ENCODE measurements at regions not wholly inside any gene's neighbourhood (a gene's known extent, or its start where the extent isn't known, plus 50 kb on each side); places are given as distances from the start of the nearest gene placed in this dataset.

DNA sequence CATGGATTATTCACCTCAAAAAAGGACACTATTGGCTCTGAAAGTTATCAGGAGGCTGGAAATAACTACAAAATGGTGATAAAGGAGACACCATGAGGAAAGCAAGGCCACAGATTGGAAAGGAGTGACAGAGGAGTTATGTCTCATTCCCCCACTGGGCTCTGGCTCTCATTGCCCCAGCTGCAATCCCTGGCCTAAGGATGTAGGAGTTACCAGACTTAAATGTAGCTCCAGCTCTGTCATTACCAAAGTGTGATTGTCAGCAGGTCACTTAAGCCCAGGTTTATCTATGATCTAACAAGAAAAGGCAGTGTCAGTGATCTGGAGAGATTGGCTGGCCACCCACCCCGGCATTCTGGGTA lies 1228.2 kb upstream of the DDX18 start:
- Histone ChIP-seq H3K27me3 (ENCODE audit: insufficient read depth, low read length, poor library complexity, severe bottlenecking) (no peaks in the 10 kb centered on the region), H3F3A (ENCODE audit: low read depth) (no peaks in the 10 kb centered on the region), H2AFZ (ENCODE audit: low read length) (no peak overlapping the region), H3K79me2 (ENCODE audit: insufficient read depth, low read length) (no peaks in the 10 kb centered on the region), H3K4me1 (ENCODE audit: insufficient read depth, low read length, poor library complexity, severe bottlenecking) (no peaks in the 10 kb centered on the region), H3K9me3 (ENCODE audit: insufficient read depth, low read depth, low read length) (no peaks in the 10 kb centered on the region), H3K4me2 (ENCODE audit: low read depth, low read length, poor library complexity, severe bottlenecking) (no peak overlapping the region), H3K4me3 (ENCODE audit: low read length, poor library complexity, severe bottlenecking) (no peak overlapping the region), H3K9ac (ENCODE audit: low read depth, low read length, poor library complexity, severe bottlenecking) (no peak overlapping the region), H4K20me1 (ENCODE audit: insufficient read depth, low read length, poor library complexity, severe bottlenecking) (no peaks in the 10 kb centered on the region), H3K36me3 (ENCODE audit: insufficient read depth, low read length) (no peaks in the 10 kb centered on the region), H3K9me2 (replicated peaks; ENCODE audit: low read depth, low read length) (no peaks in the 10 kb centered on the region)
- TF ChIP-seq, protein P1, sequence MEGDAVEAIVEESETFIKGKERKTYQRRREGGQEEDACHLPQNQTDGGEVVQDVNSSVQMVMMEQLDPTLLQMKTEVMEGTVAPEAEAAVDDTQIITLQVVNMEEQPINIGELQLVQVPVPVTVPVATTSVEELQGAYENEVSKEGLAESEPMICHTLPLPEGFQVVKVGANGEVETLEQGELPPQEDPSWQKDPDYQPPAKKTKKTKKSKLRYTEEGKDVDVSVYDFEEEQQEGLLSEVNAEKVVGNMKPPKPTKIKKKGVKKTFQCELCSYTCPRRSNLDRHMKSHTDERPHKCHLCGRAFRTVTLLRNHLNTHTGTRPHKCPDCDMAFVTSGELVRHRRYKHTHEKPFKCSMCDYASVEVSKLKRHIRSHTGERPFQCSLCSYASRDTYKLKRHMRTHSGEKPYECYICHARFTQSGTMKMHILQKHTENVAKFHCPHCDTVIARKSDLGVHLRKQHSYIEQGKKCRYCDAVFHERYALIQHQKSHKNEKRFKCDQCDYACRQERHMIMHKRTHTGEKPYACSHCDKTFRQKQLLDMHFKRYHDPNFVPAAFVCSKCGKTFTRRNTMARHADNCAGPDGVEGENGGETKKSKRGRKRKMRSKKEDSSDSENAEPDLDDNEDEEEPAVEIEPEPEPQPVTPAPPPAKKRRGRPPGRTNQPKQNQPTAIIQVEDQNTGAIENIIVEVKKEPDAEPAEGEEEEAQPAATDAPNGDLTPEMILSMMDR (conservative IDR thresholded peaks at IDR 0.05; ENCODE audit: low read length) = no peak
- TF ChIP-seq EZH2phosphoT487 (IDR thresholded peaks at IDR 0.05; ENCODE audit: borderline replicate concordance) = no peak

All from Loucy (cell line).